ENCODE measurements at regions not wholly inside any gene's neighbourhood (a gene's known extent, or its start where the extent isn't known, plus 50 kb on each side); places are given as distances from the start of the nearest gene placed in this dataset.

DNA sequence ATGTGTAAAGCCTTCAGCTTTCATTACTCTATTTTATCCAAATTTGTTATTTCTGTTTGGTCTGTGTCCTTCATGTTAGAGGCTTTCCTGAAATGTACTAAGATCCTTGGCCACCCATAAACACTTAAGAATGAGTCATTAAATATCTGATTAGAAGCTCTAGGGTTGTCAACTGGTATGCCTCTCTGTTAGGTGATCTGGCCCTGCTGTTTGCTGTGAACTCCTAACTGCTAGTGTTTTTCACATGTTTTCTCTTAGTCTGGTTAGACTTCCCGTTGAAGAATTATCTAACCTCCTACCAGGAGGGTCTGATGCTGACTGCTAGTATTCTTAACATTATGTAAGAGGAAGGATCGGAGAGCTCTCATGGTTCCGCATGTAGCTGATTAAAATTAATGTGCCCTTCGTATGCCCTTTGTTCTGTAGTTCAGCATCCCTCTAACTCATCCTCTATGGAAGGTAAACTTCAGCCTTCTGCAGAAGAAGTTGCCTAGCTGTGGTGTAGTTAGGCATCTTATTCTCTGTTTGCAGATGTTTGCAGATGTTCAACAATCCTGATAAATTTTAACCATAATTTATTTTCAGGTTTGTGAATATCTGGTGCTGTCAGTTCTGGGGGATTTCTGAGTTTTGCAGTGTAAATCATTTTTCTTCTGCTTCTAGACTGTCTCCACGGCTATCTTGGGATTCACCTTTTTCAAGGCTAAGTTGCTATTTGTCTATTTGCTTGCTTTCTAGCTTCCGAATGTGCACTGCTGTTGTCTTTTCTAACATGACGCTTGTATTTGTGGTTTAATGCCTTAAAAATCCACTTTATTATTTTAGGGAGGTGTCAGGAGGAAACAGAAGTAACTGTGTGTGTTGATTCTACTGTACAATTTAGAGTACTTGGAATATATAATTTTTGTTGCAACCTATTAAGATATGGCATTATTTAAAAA is 207.2 kb upstream of the SPRY2 start:
- no peak overlapping the region for H3K4me3 ChIP-seq (ENCODE audit: low read depth in 1 of 3, low read length in 3 of 3)
- no peaks in the 10 kb centered on the region for H3K4me1 ChIP-seq (ENCODE audit: control insufficient read depth in 4 of 4, insufficient read depth in 4 of 4, low read length in 3 of 4)
- 78% methylated on average over 7 of the region's 7 CpGs for WGBS
- no peak overlapping the region for H3K9ac ChIP-seq (ENCODE audit: low read depth in 1 of 2, low read length in 2 of 2)
- TF ChIP-seq, protein P1, sequence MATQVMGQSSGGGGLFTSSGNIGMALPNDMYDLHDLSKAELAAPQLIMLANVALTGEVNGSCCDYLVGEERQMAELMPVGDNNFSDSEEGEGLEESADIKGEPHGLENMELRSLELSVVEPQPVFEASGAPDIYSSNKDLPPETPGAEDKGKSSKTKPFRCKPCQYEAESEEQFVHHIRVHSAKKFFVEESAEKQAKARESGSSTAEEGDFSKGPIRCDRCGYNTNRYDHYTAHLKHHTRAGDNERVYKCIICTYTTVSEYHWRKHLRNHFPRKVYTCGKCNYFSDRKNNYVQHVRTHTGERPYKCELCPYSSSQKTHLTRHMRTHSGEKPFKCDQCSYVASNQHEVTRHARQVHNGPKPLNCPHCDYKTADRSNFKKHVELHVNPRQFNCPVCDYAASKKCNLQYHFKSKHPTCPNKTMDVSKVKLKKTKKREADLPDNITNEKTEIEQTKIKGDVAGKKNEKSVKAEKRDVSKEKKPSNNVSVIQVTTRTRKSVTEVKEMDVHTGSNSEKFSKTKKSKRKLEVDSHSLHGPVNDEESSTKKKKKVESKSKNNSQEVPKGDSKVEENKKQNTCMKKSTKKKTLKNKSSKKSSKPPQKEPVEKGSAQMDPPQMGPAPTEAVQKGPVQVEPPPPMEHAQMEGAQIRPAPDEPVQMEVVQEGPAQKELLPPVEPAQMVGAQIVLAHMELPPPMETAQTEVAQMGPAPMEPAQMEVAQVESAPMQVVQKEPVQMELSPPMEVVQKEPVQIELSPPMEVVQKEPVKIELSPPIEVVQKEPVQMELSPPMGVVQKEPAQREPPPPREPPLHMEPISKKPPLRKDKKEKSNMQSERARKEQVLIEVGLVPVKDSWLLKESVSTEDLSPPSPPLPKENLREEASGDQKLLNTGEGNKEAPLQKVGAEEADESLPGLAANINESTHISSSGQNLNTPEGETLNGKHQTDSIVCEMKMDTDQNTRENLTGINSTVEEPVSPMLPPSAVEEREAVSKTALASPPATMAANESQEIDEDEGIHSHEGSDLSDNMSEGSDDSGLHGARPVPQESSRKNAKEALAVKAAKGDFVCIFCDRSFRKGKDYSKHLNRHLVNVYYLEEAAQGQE (IDR thresholded peaks at IDR 0.05), result no peak
- TF ChIP-seq JUND (IDR thresholded peaks at IDR 0.05) (no peak), FOXA2 (IDR thresholded peaks at IDR 0.05) (no peak), HNF4G (IDR thresholded peaks at IDR 0.05) (no peak), YY1 (IDR thresholded peaks at IDR 0.05) (no peak), SP1 (IDR thresholded peaks at IDR 0.05) (no peak), HNF4A (conservative IDR thresholded peaks at IDR 0.05) (no peak), GABPA (IDR thresholded peaks at IDR 0.05 in 1 of 2, conservative IDR thresholded peaks at IDR 0.05 in 1 of 2) (no peak), TAF1 (conservative IDR thresholded peaks at IDR 0.05) (no peak), EGR1 (IDR thresholded peaks at IDR 0.05; ENCODE audit: low read depth in 2 of 2) (no peak), RAD21 (IDR thresholded peaks at IDR 0.05) (no peak), NR2F2 (IDR thresholded peaks at IDR 0.05) (no peak), RXRA (IDR thresholded peaks at IDR 0.05) (no peak), FOXA1 (IDR thresholded peaks at IDR 0.05) (no peak)
- TF ChIP-seq, protein P2, sequence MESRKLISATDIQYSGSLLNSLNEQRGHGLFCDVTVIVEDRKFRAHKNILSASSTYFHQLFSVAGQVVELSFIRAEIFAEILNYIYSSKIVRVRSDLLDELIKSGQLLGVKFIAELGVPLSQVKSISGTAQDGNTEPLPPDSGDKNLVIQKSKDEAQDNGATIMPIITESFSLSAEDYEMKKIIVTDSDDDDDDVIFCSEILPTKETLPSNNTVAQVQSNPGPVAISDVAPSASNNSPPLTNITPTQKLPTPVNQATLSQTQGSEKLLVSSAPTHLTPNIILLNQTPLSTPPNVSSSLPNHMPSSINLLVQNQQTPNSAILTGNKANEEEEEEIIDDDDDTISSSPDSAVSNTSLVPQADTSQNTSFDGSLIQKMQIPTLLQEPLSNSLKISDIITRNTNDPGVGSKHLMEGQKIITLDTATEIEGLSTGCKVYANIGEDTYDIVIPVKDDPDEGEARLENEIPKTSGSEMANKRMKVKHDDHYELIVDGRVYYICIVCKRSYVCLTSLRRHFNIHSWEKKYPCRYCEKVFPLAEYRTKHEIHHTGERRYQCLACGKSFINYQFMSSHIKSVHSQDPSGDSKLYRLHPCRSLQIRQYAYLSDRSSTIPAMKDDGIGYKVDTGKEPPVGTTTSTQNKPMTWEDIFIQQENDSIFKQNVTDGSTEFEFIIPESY (IDR thresholded peaks at IDR 0.05), result no peak
- TF ChIP-seq, protein P3, sequence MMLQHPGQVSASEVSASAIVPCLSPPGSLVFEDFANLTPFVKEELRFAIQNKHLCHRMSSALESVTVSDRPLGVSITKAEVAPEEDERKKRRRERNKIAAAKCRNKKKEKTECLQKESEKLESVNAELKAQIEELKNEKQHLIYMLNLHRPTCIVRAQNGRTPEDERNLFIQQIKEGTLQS (IDR thresholded peaks at IDR 0.05), result no peak
- TF ChIP-seq, protein P4, sequence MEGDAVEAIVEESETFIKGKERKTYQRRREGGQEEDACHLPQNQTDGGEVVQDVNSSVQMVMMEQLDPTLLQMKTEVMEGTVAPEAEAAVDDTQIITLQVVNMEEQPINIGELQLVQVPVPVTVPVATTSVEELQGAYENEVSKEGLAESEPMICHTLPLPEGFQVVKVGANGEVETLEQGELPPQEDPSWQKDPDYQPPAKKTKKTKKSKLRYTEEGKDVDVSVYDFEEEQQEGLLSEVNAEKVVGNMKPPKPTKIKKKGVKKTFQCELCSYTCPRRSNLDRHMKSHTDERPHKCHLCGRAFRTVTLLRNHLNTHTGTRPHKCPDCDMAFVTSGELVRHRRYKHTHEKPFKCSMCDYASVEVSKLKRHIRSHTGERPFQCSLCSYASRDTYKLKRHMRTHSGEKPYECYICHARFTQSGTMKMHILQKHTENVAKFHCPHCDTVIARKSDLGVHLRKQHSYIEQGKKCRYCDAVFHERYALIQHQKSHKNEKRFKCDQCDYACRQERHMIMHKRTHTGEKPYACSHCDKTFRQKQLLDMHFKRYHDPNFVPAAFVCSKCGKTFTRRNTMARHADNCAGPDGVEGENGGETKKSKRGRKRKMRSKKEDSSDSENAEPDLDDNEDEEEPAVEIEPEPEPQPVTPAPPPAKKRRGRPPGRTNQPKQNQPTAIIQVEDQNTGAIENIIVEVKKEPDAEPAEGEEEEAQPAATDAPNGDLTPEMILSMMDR (IDR thresholded peaks at IDR 0.05; ENCODE audit: low read depth, low read length, missing input control), result no peak
- TF ChIP-seq, protein P5, sequence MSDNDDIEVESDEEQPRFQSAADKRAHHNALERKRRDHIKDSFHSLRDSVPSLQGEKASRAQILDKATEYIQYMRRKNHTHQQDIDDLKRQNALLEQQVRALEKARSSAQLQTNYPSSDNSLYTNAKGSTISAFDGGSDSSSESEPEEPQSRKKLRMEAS (IDR thresholded peaks at IDR 0.05), result no peak
- no peaks in the 10 kb centered on the region for H3K27me3 ChIP-seq (ENCODE audit: control insufficient read depth in 4 of 4, insufficient read depth in 4 of 4, low read length in 3 of 4)
- peaks cover 0 to under 1% (median 0%) of the 10 kb centered on the region in 4 donors for H3K36me3 ChIP-seq (ENCODE audit: control insufficient read depth in 4 of 4, insufficient read depth in 3 of 4, low read depth in 1 of 4, low read length in 3 of 4)
- no peak for DNase-seq (ENCODE audit: low spot score)
- peaks cover 0 to 6% (median 0%) of the 10 kb centered on the region in 4 donors for H3K9me3 ChIP-seq (ENCODE audit: control insufficient read depth in 4 of 4, low read length in 3 of 4)
- H3K27ac ChIP-seq (ENCODE audit: low read depth in 1 of 2, low read length in 2 of 2), result no peak overlapping the region
